Thyroid gland (tissue), 4 donors: ENCODE measurements at regions not wholly inside any gene's neighbourhood (a gene's known extent, or its start where the extent isn't known, plus 50 kb on each side); places are given as distances from the start of the nearest gene placed in this dataset.

ENCODE experiments used
- DNase-seq, 2 donors: peaks; one replicate each; pipeline ENCODE4 v3.0.0-alpha.2; 2019
- H3K27ac ChIP-seq, 3 donors: fragments of 200-600 bp; sonication (generic); 1 replicate in 2 of 3; 2 replicates in 1 of 3; pipeline ENCODE4 v1.5.1; 2016 to 2019; ENCODE audit warnings: mild to moderate bottlenecking in 1 of 3, moderate library complexity in 1 of 3
- H3K27me3 ChIP-seq: fragments of 200-600 bp; sonication (generic); one replicate; pipeline ENCODE4 v1.5.1; 2019
- H3K36me3 ChIP-seq, 2 donors: fragments of 200-600 bp; sonication (generic); one replicate each; pipeline ENCODE4 v1.5.1; 2016 to 2019
- H3K4me1 ChIP-seq, 2 donors: fragments of 200-600 bp; sonication (generic); one replicate each; pipeline ENCODE4 v1.5.1; 2017 to 2019
- H3K4me3 ChIP-seq, 3 donors: fragments of 200-600 bp; sonication (generic); replicated peaks in 1 of 3; 1 replicate in 2 of 3; 2 replicates in 1 of 3; pipeline ENCODE4 v1.5.1; 2016; ENCODE audit warnings: mild to moderate bottlenecking in 1 of 3
- H3K9me3 ChIP-seq: fragments of 200-600 bp; sonication (generic); one replicate; pipeline ENCODE4 v1.5.1; 2017
- CTCF ChIP-seq, 6 experiments: fragments of 200-600 bp in 3 of 6; fragments of 450-650 bp in 3 of 6; sonication (generic) in 3 of 6; IDR thresholded peaks; one replicate each; pipeline ENCODE4 v1.5.1; 2016 to 2019; ENCODE audit warnings: antibody characterized with exemption in 6 of 6, mild to moderate bottlenecking in 2 of 6, inconsistent platforms in 1 of 6, moderate library complexity in 1 of 6
- POLR2A ChIP-seq, 2 donors: fragments of 450-650 bp; IDR thresholded peaks; one replicate each; pipeline ENCODE4 v1.6.1; 2017; ENCODE audit warnings: antibody characterized with exemption in 2 of 2, mild to moderate bottlenecking in 2 of 2, moderate library complexity in 1 of 2
- WGBS, 2 donors: methylation state at CpG; one replicate each; pipeline ENCODE4 v1.1.5; 2017; 5-methylcytosine and 5-hydroxymethylcytosine counted together
- intact Hi-C: fragments of 100-400 bp; cut with DNase I; formaldehyde crosslinking; loops from one replicate; pipeline ENCODE4 v1.15.1; 2023

- Histone ChIP-seq H3K27ac (no peak overlapping the region), H3K27me3 (no peaks in the 10 kb centered on the region), H3K9me3 (no peaks in the 10 kb centered on the region), H3K36me3 (no peaks in the 10 kb centered on the region), H3K4me1 (no peaks in the 10 kb centered on the region), H3K4me3 (no peak overlapping the region)
- TF ChIP-seq CTCF (IDR thresholded peaks at IDR 0.05): no peak
- no peak for TF ChIP-seq POLR2A (IDR thresholded peaks at IDR 0.05)
- WGBS, 2 donors: 68 to 69% methylated on average over 18 of the region's 18 CpGs
- DNase-seq: no peak
- intact Hi-C loops: no loop called here
Observed at GRCh38 chr10:89853781-89854191, 152.4 kb downstream of the KIF20B start.

GRCh38 chr10:89857431-89858042, 156.1 kb downstream of the KIF20B start:
- DNase-seq: no peak
- 73 to 74% methylated on average over 1 of the region's 1 CpG for WGBS, 2 donors
- no peaks in the 10 kb centered on the region for H3K27me3 ChIP-seq
- no peak overlapping the region for H3K4me3 ChIP-seq
- TF ChIP-seq POLR2A (IDR thresholded peaks at IDR 0.05) (no peak), CTCF (IDR thresholded peaks at IDR 0.05) (no peak)
- no peaks in the 10 kb centered on the region for H3K36me3 ChIP-seq
- no peaks in the 10 kb centered on the region for H3K9me3 ChIP-seq
- H3K27ac ChIP-seq: no peak overlapping the region
- intact Hi-C loops: no loop called here
- peaks cover 10 to 21% of the 10 kb centered on the region in 2 donors for H3K4me1 ChIP-seq

GRCh38 chr10:89861199-89861573, 159.8 kb downstream of the KIF20B start:
- no peak overlapping the region for H3K4me3 ChIP-seq
- peak overlapping the region; percentile 10 to 64 (median 30) for H3K27ac ChIP-seq
- peaks cover 10 to 21% of the 10 kb centered on the region in 2 donors for H3K4me1 ChIP-seq
- intact Hi-C loops: no loop called here
- no peaks in the 10 kb centered on the region for H3K9me3 ChIP-seq
- TF ChIP-seq POLR2A (IDR thresholded peaks at IDR 0.05): no peak
- no peaks in the 10 kb centered on the region for H3K36me3 ChIP-seq
- H3K27me3 ChIP-seq: no peaks in the 10 kb centered on the region
- no peak for DNase-seq

- peaks cover 10 to 21% of the 10 kb centered on the region in 2 donors for H3K4me1 ChIP-seq
- intact Hi-C loops: no loop called here
- peak overlapping the region; percentile 10 to 64 (median 30) for H3K27ac ChIP-seq
- no peaks in the 10 kb centered on the region for H3K36me3 ChIP-seq
- peak; percentile 52 for DNase-seq
- H3K4me3 ChIP-seq: no peak overlapping the region
- WGBS, 2 donors: 34 to 37% methylated on average over 3 of the region's 3 CpGs
- TF ChIP-seq POLR2A (IDR thresholded peaks at IDR 0.05) (no peak), CTCF (IDR thresholded peaks at IDR 0.05) (no peak)
- no peaks in the 10 kb centered on the region for H3K9me3 ChIP-seq
- H3K27me3 ChIP-seq: no peaks in the 10 kb centered on the region
Observed at GRCh38 chr10:89861584-89862301, 160.4 kb downstream of the KIF20B start.

GRCh38 chr10:89867964-89868363, 166.6 kb downstream of the KIF20B start:
- Histone ChIP-seq H3K27ac (no peak overlapping the region), H3K27me3 (no peaks in the 10 kb centered on the region), H3K4me3 (no peak overlapping the region), H3K9me3 (no peaks in the 10 kb centered on the region), H3K4me1 (no peaks in the 10 kb centered on the region), H3K36me3 (no peaks in the 10 kb centered on the region)
- TF ChIP-seq POLR2A (IDR thresholded peaks at IDR 0.05) (no peak), CTCF (IDR thresholded peaks at IDR 0.05) (no peak)
- intact Hi-C loops: no loop called here
- DNase-seq: no peak
- WGBS, 2 donors: 89 to 93% methylated on average over 2 of the region's 2 CpGs
